ENCODE measurements at regions not wholly inside any gene's neighbourhood (a gene's known extent, or its start where the extent isn't known, plus 50 kb on each side); places are given as distances from the start of the nearest gene placed in this dataset.

DNA sequence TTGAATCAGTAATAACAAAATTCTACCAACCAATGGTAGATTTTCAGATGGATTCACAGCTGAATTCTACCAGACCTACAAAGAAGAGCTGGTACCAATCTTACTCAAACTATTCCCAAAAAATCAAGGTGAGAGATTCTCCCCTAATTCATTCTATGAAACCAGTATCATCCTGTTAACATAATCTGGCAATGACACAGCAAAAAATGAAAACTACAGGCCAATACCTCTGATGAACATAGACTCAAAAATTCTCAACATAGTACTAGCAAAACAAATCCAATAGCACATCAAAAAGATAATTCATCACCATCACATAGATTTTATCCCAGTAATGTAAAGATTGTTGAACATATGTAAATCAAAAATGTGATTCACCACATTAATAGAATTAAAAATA is 234.4 kb upstream of the KIF2B start:
- H3K36me3 ChIP-seq (replicated peaks in 1 of 2; ENCODE audit: insufficient read depth in 1 of 2, low read depth in 2 of 2), result no peaks in the 10 kb centered on the region
- intact Hi-C loops (cut with DNase I), result no loop called here
- no peak overlapping the region for H3K27ac ChIP-seq
- TF ChIP-seq, protein P1, sequence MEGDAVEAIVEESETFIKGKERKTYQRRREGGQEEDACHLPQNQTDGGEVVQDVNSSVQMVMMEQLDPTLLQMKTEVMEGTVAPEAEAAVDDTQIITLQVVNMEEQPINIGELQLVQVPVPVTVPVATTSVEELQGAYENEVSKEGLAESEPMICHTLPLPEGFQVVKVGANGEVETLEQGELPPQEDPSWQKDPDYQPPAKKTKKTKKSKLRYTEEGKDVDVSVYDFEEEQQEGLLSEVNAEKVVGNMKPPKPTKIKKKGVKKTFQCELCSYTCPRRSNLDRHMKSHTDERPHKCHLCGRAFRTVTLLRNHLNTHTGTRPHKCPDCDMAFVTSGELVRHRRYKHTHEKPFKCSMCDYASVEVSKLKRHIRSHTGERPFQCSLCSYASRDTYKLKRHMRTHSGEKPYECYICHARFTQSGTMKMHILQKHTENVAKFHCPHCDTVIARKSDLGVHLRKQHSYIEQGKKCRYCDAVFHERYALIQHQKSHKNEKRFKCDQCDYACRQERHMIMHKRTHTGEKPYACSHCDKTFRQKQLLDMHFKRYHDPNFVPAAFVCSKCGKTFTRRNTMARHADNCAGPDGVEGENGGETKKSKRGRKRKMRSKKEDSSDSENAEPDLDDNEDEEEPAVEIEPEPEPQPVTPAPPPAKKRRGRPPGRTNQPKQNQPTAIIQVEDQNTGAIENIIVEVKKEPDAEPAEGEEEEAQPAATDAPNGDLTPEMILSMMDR (IDR thresholded peaks at IDR 0.05), result no peak
- no peak for TF ChIP-seq POLR2A (IDR thresholded peaks at IDR 0.05)
- H3K27me3 ChIP-seq, result no peaks in the 10 kb centered on the region
- no peaks in the 10 kb centered on the region for H3K4me1 ChIP-seq
- no peaks in the 10 kb centered on the region for H3K9me3 ChIP-seq
- H3K4me3 ChIP-seq, result no peak overlapping the region
- ATAC-seq, result no peak
- no peak for DNase-seq

DNA sequence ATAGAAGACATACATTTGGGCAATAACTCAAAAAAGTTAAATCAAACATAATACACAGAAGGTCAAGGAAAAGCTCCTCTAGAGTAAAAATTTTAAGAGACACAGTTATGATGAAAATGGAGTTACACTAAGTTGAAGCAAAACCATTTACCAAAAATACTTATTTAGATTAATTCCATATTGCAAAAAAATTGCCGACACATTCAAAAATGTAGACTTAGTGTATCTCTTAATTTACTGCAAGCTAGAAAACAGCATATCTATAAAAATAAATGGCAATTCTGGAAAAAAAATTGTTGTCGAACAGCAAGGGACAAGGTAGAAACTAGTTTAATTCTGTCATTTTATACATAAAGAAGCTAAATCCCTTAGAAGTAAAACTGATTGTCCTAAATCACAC is 248.7 kb upstream of the KIF2B start:
- Histone ChIP-seq H3K27me3 (no peaks in the 10 kb centered on the region), H3K4me3 (no peak overlapping the region), H3K4me1 (no peaks in the 10 kb centered on the region), H3K9me3 (no peaks in the 10 kb centered on the region), H3K36me3 (replicated peaks in 1 of 2; ENCODE audit: insufficient read depth in 1 of 2, low read depth in 2 of 2) (no peaks in the 10 kb centered on the region), H3K27ac (no peak overlapping the region)
- intact Hi-C loops (cut with DNase I), result no loop called here
- WGBS, 2 donors, result 82 to 83% methylated on average over 2 of the region's 2 CpGs
- ATAC-seq (no peak), DNase-seq (no peak)
- no peak for TF ChIP-seq POLR2A (IDR thresholded peaks at IDR 0.05)
- TF ChIP-seq, protein P1 (IDR thresholded peaks at IDR 0.05), result no peak

DNA sequence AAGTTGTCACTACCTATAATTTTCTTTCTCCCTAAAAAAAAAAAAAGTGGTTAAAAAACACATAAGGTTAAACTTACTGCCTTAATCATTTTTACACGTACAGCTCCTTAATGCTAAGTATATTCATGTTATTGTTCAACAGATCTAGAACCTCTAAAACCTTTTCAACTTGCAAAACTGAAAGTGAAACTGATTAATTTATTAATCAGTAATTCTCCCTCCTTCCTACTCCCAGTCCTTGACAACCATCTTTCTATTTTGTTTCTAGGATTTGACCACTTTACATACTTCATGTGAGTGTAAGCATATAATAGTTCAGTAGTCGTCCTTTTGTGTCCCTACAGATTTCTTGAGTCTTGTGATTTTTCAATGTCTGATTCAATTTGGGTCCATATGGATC is 251.4 kb upstream of the KIF2B start:
- Histone ChIP-seq H3K4me1 (no peaks in the 10 kb centered on the region), H3K4me3 (no peak overlapping the region), H3K36me3 (replicated peaks in 1 of 2; ENCODE audit: insufficient read depth in 1 of 2, low read depth in 2 of 2) (no peaks in the 10 kb centered on the region), H3K27me3 (no peaks in the 10 kb centered on the region), H3K27ac (no peak overlapping the region), H3K9me3 (no peaks in the 10 kb centered on the region)
- WGBS, 2 donors, result 32 to 35% methylated on average over 2 of the region's 2 CpGs
- no peak for ATAC-seq
- intact Hi-C loops (cut with DNase I), result no loop called here
- no peak for DNase-seq
- TF ChIP-seq, protein P1 (IDR thresholded peaks at IDR 0.05), result no peak
- TF ChIP-seq POLR2A (IDR thresholded peaks at IDR 0.05), result no peak

DNA sequence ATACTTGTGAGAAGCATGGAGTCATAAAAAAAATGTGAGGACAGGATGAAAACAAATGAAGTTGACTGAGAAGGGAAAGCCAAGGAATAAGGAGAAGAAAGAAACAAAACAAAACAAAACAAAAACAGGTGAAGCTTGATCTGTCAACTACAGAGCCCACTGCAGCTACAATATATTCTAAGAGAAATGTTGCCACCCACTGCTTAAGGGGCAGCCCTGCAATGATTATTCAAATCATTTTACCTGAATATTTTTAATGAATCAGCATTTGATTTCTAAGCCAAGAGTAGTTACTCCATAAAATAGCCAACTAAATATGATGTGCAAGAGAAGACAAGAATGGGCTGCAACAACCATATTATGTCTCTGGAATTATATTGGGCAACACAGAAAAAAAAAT is 252.0 kb upstream of the KIF2B start:
- no peaks in the 10 kb centered on the region for H3K9me3 ChIP-seq
- no peak for ATAC-seq
- TF ChIP-seq POLR2A (IDR thresholded peaks at IDR 0.05), result no peak
- TF ChIP-seq, protein P1 (IDR thresholded peaks at IDR 0.05), result no peak
- H3K36me3 ChIP-seq (replicated peaks in 1 of 2; ENCODE audit: insufficient read depth in 1 of 2, low read depth in 2 of 2), result no peaks in the 10 kb centered on the region
- intact Hi-C loops (cut with DNase I), result no loop called here
- no peak overlapping the region for H3K27ac ChIP-seq
- H3K4me1 ChIP-seq, result no peaks in the 10 kb centered on the region
- H3K27me3 ChIP-seq, result no peaks in the 10 kb centered on the region
- DNase-seq, result no peak
- no peak overlapping the region for H3K4me3 ChIP-seq

DNA sequence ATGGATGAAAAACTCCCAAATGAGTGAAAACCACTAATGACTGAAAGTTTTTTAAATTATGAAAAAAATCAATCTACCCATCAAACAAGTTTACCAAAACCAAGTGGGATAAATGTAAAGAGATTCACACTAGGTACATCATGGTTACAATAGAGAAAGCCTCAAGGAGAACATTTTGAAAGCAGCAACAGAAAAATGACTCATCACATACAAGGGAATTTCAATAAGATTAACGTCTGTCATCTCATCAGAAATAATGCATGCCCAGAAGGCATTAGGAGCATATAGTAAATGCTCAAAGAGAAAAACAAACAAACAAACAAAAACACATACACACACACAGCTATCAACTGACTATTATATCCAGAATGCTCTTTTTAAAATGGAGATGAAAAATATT is 261.8 kb upstream of the KIF2B start:
- no peak for TF ChIP-seq POLR2A (IDR thresholded peaks at IDR 0.05)
- TF ChIP-seq, protein P1 (IDR thresholded peaks at IDR 0.05), result no peak
- Histone ChIP-seq H3K4me1 (no peaks in the 10 kb centered on the region), H3K4me3 (no peak overlapping the region), H3K36me3 (replicated peaks in 1 of 2; ENCODE audit: insufficient read depth in 1 of 2, low read depth in 2 of 2) (no peaks in the 10 kb centered on the region), H3K27ac (no peak overlapping the region), H3K27me3 (no peaks in the 10 kb centered on the region), H3K9me3 (no peaks in the 10 kb centered on the region)
- no peak for ATAC-seq
- 50 to 71% methylated on average over 1 of the region's 1 CpG for WGBS, 2 donors
- no peak for DNase-seq
- intact Hi-C loops (cut with DNase I), result no loop called here
